BJ (cell line): ENCODE measurements at regions not wholly inside any gene's neighbourhood (a gene's known extent, or its start where the extent isn't known, plus 50 kb on each side); places are given as distances from the start of the nearest gene placed in this dataset.

ENCODE experiments used
- CTCF ChIA-PET: fragments of 350-600 bp; formaldehyde crosslinking; extraction: SDS; loops from one replicate; lab custom pipeline; 2021; ENCODE audit warnings: antibody characterized with exemption, inconsistent platforms; lab: Yijun Ruan, JAX
- POLR2A ChIA-PET: fragments of 300-600 bp; sonication (Branson Sonifier 250); formaldehyde crosslinking; extraction: SDS; loops from one replicate; lab custom pipeline; 2021; ENCODE audit warnings: antibody characterized with exemption; lab: Charles Lee
- DNase-seq: peaks from one replicate; pipeline ENCODE4 v3.0.0-alpha.2; 2011; ENCODE audit warnings: low read depth
- H3K27me3 ChIP-seq: 2 replicates; pipeline ENCODE4 v1.6.0; 2011; ENCODE audit warnings: low read length; ENCODE audit not compliant: control insufficient read depth, insufficient read depth
- H3K36me3 ChIP-seq: 2 replicates; pipeline ENCODE4 v1.5.1; 2011; ENCODE audit warnings: low read length; ENCODE audit not compliant: control insufficient read depth, insufficient read depth
- H3K4me3 ChIP-seq: 2 replicates; pipeline ENCODE4 v1.5.1; 2011; ENCODE audit warnings: low read depth, mild to moderate bottlenecking, control low read depth, low read length
- TF ChIP-seq, protein P1 (sequence below): IDR thresholded peaks from 2 replicates; pipeline ENCODE4 v1.5.1; 2011; ENCODE audit warnings: low read depth, mild to moderate bottlenecking, control low read depth, inconsistent platforms, low read length, moderate library complexity; ENCODE audit not compliant: insufficient read depth

GRCh38 chr4:11599064-11599463, 170.4 kb upstream of the HS3ST1 start:
- POLR2A ChIA-PET = no interaction called here
- TF ChIP-seq, protein P1, sequence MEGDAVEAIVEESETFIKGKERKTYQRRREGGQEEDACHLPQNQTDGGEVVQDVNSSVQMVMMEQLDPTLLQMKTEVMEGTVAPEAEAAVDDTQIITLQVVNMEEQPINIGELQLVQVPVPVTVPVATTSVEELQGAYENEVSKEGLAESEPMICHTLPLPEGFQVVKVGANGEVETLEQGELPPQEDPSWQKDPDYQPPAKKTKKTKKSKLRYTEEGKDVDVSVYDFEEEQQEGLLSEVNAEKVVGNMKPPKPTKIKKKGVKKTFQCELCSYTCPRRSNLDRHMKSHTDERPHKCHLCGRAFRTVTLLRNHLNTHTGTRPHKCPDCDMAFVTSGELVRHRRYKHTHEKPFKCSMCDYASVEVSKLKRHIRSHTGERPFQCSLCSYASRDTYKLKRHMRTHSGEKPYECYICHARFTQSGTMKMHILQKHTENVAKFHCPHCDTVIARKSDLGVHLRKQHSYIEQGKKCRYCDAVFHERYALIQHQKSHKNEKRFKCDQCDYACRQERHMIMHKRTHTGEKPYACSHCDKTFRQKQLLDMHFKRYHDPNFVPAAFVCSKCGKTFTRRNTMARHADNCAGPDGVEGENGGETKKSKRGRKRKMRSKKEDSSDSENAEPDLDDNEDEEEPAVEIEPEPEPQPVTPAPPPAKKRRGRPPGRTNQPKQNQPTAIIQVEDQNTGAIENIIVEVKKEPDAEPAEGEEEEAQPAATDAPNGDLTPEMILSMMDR = no peak
- CTCF ChIA-PET = no interaction called here

DNA sequence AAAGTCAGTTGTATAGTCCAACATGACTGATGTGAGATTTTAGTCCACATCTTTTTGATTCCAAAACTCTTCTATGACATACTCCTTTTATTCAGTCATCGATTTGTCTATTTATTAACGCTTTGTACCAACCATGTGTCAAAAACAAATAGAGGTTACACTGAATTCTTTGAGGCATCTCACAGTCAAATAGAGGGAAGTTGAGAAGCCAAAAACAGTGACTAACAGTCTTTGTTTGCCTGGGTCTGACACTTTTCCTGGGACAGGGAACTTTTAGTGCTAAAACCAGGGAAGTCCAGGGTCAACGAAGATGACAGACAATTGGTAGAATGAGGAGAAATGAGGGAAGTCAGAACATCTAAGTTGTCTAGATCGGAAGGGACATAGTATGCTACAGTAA, 169.9 kb upstream of the HS3ST1 start:
- ChIA-PET CTCF (no interaction called here), POLR2A (no interaction called here)
- Histone ChIP-seq H3K36me3 (no peaks in the 10 kb centered on the region), H3K4me3 (no peak overlapping the region), H3K27me3 (no peaks in the 10 kb centered on the region)
- no peak for DNase-seq
- TF ChIP-seq, protein P1 = no peak

More at GRCh38 chr4:11599064-11599463, 170.4 kb upstream of the HS3ST1 start:
- DNase-seq = no peak
- no peaks in the 10 kb centered on the region for H3K27me3 ChIP-seq
- H3K36me3 ChIP-seq = no peaks in the 10 kb centered on the region
- no peak overlapping the region for H3K4me3 ChIP-seq

GRCh38 chr4:11597506-11597905, 168.8 kb upstream of the HS3ST1 start:
- Histone ChIP-seq H3K4me3 (no peak overlapping the region), H3K27me3 (no peaks in the 10 kb centered on the region), H3K36me3 (no peaks in the 10 kb centered on the region)
- POLR2A ChIA-PET = no interaction called here
- CTCF ChIA-PET = no interaction called here
- no peak for DNase-seq
- TF ChIP-seq, protein P1 = no peak

- CTCF ChIA-PET = no interaction called here
Observed at GRCh38 chr4:11596989-11597388, 168.3 kb upstream of the HS3ST1 start.

GRCh38 chr4:11593576-11594116, 165.0 kb upstream of the HS3ST1 start:
- H3K4me3 ChIP-seq = no peak overlapping the region
- no peaks in the 10 kb centered on the region for H3K27me3 ChIP-seq
- no peak for DNase-seq
- ChIA-PET POLR2A (no interaction called here), CTCF (interaction anchor here (0.6 kb wide), 1 partner anchor 508 kb away, joined by 6 read pairs; no protein-coding TSS in a partner anchor)
- TF ChIP-seq, protein P1 = no peak
- H3K36me3 ChIP-seq = no peaks in the 10 kb centered on the region

More at GRCh38 chr4:11596989-11597388, 168.3 kb upstream of the HS3ST1 start:
- Histone ChIP-seq H3K36me3 (no peaks in the 10 kb centered on the region), H3K4me3 (no peak overlapping the region), H3K27me3 (no peaks in the 10 kb centered on the region)
- DNase-seq = no peak
- POLR2A ChIA-PET = no interaction called here
- TF ChIP-seq, protein P1 = no peak
